ENCODE measurements at regions not wholly inside any gene's neighbourhood (a gene's known extent, or its start where the extent isn't known, plus 50 kb on each side); places are given as distances from the start of the nearest gene placed in this dataset. TPM values are rescaled to one million over a fixed set of nuclear protein-coding genes. Genes with fewer than 3 reads are reported as not detected.

Small RNA genes lying in the stretch of these regions (small RNA-seq; reads per million reads assigned to genes)
- gene RNA5SP353, result 0.39 reads per million
- not detected for gene RNU6-590P
